PC-9 (cell line): ENCODE measurements at regions not wholly inside any gene's neighbourhood (a gene's known extent, or its start where the extent isn't known, plus 50 kb on each side); places are given as distances from the start of the nearest gene placed in this dataset.

Experiments
- BruUV-seq: library from RNA; stranded (reverse); fragments of 400-500 nt; replicated peaks from 2 replicates; lab custom pipeline; 2021; lab: Mats Ljungman, UMichigan
- CTCF ChIA-PET: fragments of 300-600 bp; sonication (Branson Sonifier 250); formaldehyde crosslinking; loops from one replicate; lab custom pipeline; 2022; ENCODE audit warnings: antibody characterized with exemption; lab: Charles Lee
- POLR2A ChIA-PET: fragments of 300-600 bp; sonication (Branson Sonifier 250); formaldehyde crosslinking; loops from one replicate; lab custom pipeline; 2022; ENCODE audit warnings: antibody characterized with exemption; ENCODE audit not compliant: unreplicated experiment; lab: Charles Lee
- DNase-seq, 2 experiments: peaks; one replicate each; pipeline versions ENCODE4 v3.0.0 to v3.0.0-alpha.2; 2015 to 2022; ENCODE audit warnings: mixed read lengths in 1 of 2
- H2AFZ ChIP-seq: fragments of 200-600 bp; sonication (generic); 2 replicates; pipeline ENCODE4 v1.8.1; 2017; ENCODE audit warnings: antibody characterized with exemption
- H3F3A ChIP-seq: fragments of 200-600 bp; sonication (generic); 2 replicates; pipeline ENCODE4 v1.8.1; 2017; ENCODE audit warnings: antibody characterized with exemption, mild to moderate bottlenecking, low read depth; ENCODE audit not compliant: insufficient read depth
- H3K27ac ChIP-seq: fragments of 200-600 bp; sonication (generic); 2 replicates; pipeline ENCODE4 v1.6.1; 2016; ENCODE audit warnings: mixed run types
- H3K27me3 ChIP-seq: fragments of 200-600 bp; sonication (generic); 2 replicates; pipeline ENCODE4 v1.6.1; 2016; ENCODE audit warnings: low read depth, mixed run types; ENCODE audit not compliant: insufficient read depth
- H3K36me3 ChIP-seq: fragments of 200-600 bp; sonication (generic); 2 replicates; pipeline ENCODE4 v1.6.1; 2016; ENCODE audit warnings: low read depth, mixed run types
- H3K4me1 ChIP-seq: fragments of 200-600 bp; sonication (generic); replicated peaks from 2 replicates; pipeline ENCODE4 v1.6.1; 2016; ENCODE audit warnings: mixed run types; ENCODE audit not compliant: insufficient read depth
- H3K4me2 ChIP-seq: fragments of 200-600 bp; sonication (generic); 2 replicates; pipeline ENCODE4 v1.6.1; 2017; ENCODE audit warnings: mixed run types
- H3K4me3 ChIP-seq: fragments of 200-600 bp; sonication (generic); 2 replicates; pipeline ENCODE4 v1.6.1; 2016; ENCODE audit warnings: mixed run types
- H3K79me2 ChIP-seq: fragments of 200-600 bp; sonication (generic); 2 replicates; pipeline ENCODE4 v1.6.1; 2017; ENCODE audit warnings: low read depth, mixed run types
- H3K9me2 ChIP-seq: fragments of 200-600 bp; sonication (generic); 2 replicates; pipeline ENCODE4 v1.8.1; 2017; ENCODE audit warnings: mild to moderate bottlenecking; ENCODE audit not compliant: insufficient read depth
- H3K9me3 ChIP-seq: fragments of 200-600 bp; sonication (generic); 2 replicates; pipeline ENCODE4 v1.8.1; 2016; ENCODE audit warnings: low read depth; ENCODE audit not compliant: insufficient read depth
- H4K20me1 ChIP-seq: fragments of 200-600 bp; sonication (generic); 2 replicates; pipeline ENCODE4 v1.8.1; 2017; ENCODE audit not compliant: insufficient read depth
- CTCF ChIP-seq: fragments of 200-600 bp; sonication (generic); conservative IDR thresholded peaks from 2 replicates; pipeline ENCODE4 v1.6.1; 2017; ENCODE audit warnings: mixed run types, antibody characterized with exemption, mild to moderate bottlenecking, moderate library complexity
- EZH2 ChIP-seq: fragments of 200-600 bp; sonication (generic); IDR thresholded peaks from 2 replicates; pipeline ENCODE4 v1.8.0; 2017; ENCODE audit warnings: antibody characterized with exemption, low read depth
- intact Hi-C: fragments of 100-400 bp; cut with micrococcal nuclease; formaldehyde crosslinking; loops from one replicate; pipeline ENCODE4 v1.10.0; 2022; ENCODE audit not compliant: unreplicated experiment

GRCh38 chr13:110065780-110066179 lies 241.2 kb downstream of the COL4A1 start:
- no peaks in the 10 kb centered on the region for H4K20me1 ChIP-seq
- no peaks in the 10 kb centered on the region for H3K36me3 ChIP-seq
- H3K79me2 ChIP-seq, result no peaks in the 10 kb centered on the region
- H3K4me2 ChIP-seq, result no peak overlapping the region
- no peak overlapping the region for H3K4me3 ChIP-seq
- ChIA-PET CTCF (no interaction called here), POLR2A (no interaction called here)
- TF ChIP-seq EZH2 (no peak), CTCF (no peak)
- no peaks in the 10 kb centered on the region for H3K9me3 ChIP-seq
- H3K4me1 ChIP-seq, result peaks cover 7% of the 10 kb centered on the region; the same call in 1 of the 2 replicates
- no peaks in the 10 kb centered on the region for H3F3A ChIP-seq
- no TSS peak for BruUV-seq
- no peaks in the 10 kb centered on the region for H3K9me2 ChIP-seq
- no peaks in the 10 kb centered on the region for H3K27me3 ChIP-seq
- no peak overlapping the region for H3K27ac ChIP-seq
- intact Hi-C loops, result no loop called here
- H2AFZ ChIP-seq, result no peak overlapping the region
- no peak for DNase-seq

DNA sequence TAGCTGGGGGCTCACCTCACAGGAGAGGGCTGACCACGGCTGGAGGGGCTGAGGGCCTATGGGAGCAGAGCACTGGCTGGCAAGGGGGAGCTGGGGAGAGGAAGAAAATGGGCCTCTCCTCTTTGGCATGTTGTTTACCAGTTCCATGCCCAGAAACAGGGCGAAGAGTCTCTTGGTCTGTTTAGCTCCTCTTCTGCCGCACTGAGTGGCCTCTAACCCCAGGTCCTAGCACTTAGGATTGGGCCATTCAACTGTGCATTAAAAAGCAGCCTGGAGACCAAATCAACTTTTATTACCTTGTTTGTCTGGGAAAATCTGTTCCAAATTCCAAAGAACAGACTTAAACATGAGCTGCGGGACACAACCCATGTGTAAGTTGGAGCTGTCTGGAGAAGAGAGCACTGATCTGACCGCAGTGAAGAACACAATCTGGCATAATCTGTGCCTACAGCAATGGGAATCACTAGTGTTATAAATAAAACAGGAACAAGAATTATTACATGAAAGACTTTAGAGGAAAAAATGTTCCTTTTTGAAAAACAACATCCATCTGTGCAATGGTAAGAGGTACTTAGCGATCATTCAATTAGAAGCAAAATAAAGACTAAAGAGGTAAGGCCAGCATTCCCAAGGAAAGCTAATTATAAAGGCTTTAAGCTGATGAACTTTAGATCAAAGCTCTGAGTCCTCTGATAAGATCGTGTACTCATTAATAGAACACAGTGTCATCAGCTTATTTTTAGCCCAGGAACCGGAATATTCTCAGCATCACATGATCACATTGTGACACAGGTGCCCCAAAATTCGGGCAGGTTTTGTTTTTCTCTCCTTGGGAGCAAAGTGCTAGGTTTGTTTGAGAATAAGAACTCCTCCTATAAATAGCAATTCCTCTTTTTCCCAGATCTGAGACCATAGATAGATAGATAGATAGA lies 243.2 kb downstream of the COL4A1 start:
- no peak for DNase-seq
- H4K20me1 ChIP-seq, result no peaks in the 10 kb centered on the region
- H3K27me3 ChIP-seq, result no peaks in the 10 kb centered on the region
- TF ChIP-seq EZH2, result no peak
- no peak for TF ChIP-seq CTCF
- H3F3A ChIP-seq, result no peaks in the 10 kb centered on the region
- H3K4me1 ChIP-seq, result no peaks in the 10 kb centered on the region
- no peak overlapping the region for H3K4me3 ChIP-seq
- no peaks in the 10 kb centered on the region for H3K79me2 ChIP-seq
- intact Hi-C loops, result no loop called here
- no peaks in the 10 kb centered on the region for H3K9me3 ChIP-seq
- H2AFZ ChIP-seq, result no peak overlapping the region
- BruUV-seq, result no TSS peak
- ChIA-PET POLR2A (no interaction called here), CTCF (interaction anchor here (0.5 kb wide), 1 partner anchor 283 kb away, joined by 3 read pairs; no protein-coding TSS in a partner anchor)
- no peaks in the 10 kb centered on the region for H3K9me2 ChIP-seq
- no peak overlapping the region for H3K4me2 ChIP-seq
- no peaks in the 10 kb centered on the region for H3K36me3 ChIP-seq
- H3K27ac ChIP-seq, result no peak overlapping the region

DNA sequence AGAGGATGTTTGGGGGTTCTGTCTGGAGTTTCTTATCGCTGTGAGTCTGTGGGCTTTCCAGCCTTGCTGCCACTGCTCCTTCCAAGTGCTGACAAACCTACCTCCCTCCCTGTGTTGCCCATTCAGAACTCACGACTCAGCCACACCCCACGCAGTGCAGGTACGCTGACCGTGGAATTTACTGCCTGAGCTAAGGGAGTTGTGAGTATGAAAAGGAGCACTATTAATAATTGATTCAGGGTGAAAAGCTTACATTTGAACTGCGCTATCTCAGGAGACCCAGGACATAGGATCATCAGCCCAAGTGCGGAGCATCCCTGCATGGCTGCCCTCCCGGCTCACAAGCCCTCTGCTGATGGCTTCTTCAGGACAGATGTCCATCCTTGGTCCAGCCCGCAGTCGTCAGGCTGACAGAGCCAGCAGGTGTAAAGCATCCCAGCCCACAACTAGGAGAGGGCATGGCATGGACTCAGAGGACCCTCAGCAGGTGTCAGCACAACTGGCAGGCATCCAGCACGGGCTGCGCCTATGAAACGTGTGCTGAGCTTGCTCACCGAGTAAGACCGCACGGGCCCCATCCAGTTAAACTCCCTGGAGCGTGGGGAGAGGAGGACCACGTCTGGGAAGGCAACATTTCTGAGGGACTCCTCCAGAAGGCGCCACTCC lies 244.0 kb downstream of the COL4A1 start:
- no peak for DNase-seq
- H3K27ac ChIP-seq, result no peak overlapping the region
- H3K9me2 ChIP-seq, result no peaks in the 10 kb centered on the region
- H3K4me3 ChIP-seq, result no peak overlapping the region
- no peaks in the 10 kb centered on the region for H3K79me2 ChIP-seq
- no peaks in the 10 kb centered on the region for H3K36me3 ChIP-seq
- no peak overlapping the region for H2AFZ ChIP-seq
- no peaks in the 10 kb centered on the region for H4K20me1 ChIP-seq
- intact Hi-C loops, result no loop called here
- no peaks in the 10 kb centered on the region for H3F3A ChIP-seq
- no peak overlapping the region for H3K4me2 ChIP-seq
- TF ChIP-seq CTCF (no peak), EZH2 (no peak)
- POLR2A ChIA-PET, result no interaction called here
- no peaks in the 10 kb centered on the region for H3K4me1 ChIP-seq
- no peaks in the 10 kb centered on the region for H3K27me3 ChIP-seq
- BruUV-seq, result no TSS peak
- no peaks in the 10 kb centered on the region for H3K9me3 ChIP-seq
- CTCF ChIA-PET, result no interaction called here
